ENCODE measurements at regions not wholly inside any gene's neighbourhood (a gene's known extent, or its start where the extent isn't known, plus 50 kb on each side); places are given as distances from the start of the nearest gene placed in this dataset.

- TF ChIP-seq EZH2 (IDR thresholded peaks at IDR 0.05; ENCODE audit: insufficient read depth, poor library complexity, severe bottlenecking) (no peak), EZH2phosphoT487 (IDR thresholded peaks at IDR 0.05; ENCODE audit: insufficient read depth, low read depth) (no peak)
Measured at GRCh38 chr3:126267976-126268615, 87.7 kb upstream of the ALDH1L1 start.

Data from GM23248 (cell line).